BE2C (cell line): ENCODE measurements at regions not wholly inside any gene's neighbourhood (a gene's known extent, or its start where the extent isn't known, plus 50 kb on each side); places are given as distances from the start of the nearest gene placed in this dataset.

ENCODE experiments used
- DNase-seq: peaks from one replicate; pipeline ENCODE4 v3.0.0-alpha.2; 2020
- H3K27me3 ChIP-seq: fragments of 250-450 bp; sonication (Bioruptor Pico); 2 replicates; pipeline ENCODE4 v1.5.1; 2020; ENCODE audit warnings: mild to moderate bottlenecking
- H3K36me3 ChIP-seq: fragments of 250-450 bp; sonication (Bioruptor Pico); 2 replicates; pipeline ENCODE4 v1.5.1; 2020; ENCODE audit warnings: mild to moderate bottlenecking
- H3K4me1 ChIP-seq: fragments of 250-450 bp; sonication (Bioruptor Pico); 2 replicates; pipeline ENCODE4 v1.5.1; 2020
- H3K4me3 ChIP-seq: 2 replicates; pipeline ENCODE4 v1.5.1; 2011; ENCODE audit warnings: low read depth, low read length
- H3K9me3 ChIP-seq: fragments of 250-450 bp; sonication (Bioruptor Pico); 2 replicates; pipeline ENCODE4 v1.5.1; 2020
- TF ChIP-seq, protein P1 (sequence below): IDR thresholded peaks from 2 replicates; pipeline ENCODE4 v1.5.1; 2012; ENCODE audit warnings: mild to moderate bottlenecking, low read depth, low read length

DNA sequence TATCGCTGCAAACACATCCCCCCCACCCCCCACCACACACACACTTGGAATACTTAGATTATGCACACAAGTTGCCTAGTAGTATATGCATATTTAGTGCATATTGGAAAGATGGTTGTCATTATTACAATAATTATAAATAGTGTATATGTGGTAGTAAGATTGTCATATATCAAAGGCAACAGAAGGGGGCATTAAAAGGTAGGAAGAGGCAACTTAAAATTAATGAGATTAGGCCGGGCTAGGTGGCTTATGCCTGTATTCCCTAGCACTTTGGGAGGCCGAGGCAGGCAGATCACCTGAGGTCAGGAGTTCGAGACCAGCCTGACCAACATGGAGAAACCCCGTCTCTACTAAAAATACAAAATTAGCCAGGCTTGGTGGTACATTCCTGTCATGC lies 52.1 kb downstream of the GSC start:
- TF ChIP-seq, protein P1, sequence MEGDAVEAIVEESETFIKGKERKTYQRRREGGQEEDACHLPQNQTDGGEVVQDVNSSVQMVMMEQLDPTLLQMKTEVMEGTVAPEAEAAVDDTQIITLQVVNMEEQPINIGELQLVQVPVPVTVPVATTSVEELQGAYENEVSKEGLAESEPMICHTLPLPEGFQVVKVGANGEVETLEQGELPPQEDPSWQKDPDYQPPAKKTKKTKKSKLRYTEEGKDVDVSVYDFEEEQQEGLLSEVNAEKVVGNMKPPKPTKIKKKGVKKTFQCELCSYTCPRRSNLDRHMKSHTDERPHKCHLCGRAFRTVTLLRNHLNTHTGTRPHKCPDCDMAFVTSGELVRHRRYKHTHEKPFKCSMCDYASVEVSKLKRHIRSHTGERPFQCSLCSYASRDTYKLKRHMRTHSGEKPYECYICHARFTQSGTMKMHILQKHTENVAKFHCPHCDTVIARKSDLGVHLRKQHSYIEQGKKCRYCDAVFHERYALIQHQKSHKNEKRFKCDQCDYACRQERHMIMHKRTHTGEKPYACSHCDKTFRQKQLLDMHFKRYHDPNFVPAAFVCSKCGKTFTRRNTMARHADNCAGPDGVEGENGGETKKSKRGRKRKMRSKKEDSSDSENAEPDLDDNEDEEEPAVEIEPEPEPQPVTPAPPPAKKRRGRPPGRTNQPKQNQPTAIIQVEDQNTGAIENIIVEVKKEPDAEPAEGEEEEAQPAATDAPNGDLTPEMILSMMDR: no peak
- Histone ChIP-seq H3K36me3 (no peaks in the 10 kb centered on the region), H3K27me3 (peaks cover 5% of the 10 kb centered on the region; the same call in 1 of the 2 replicates), H3K4me1 (no peaks in the 10 kb centered on the region), H3K9me3 (no peaks in the 10 kb centered on the region), H3K4me3 (no peak overlapping the region)
- no peak for DNase-seq

DNA sequence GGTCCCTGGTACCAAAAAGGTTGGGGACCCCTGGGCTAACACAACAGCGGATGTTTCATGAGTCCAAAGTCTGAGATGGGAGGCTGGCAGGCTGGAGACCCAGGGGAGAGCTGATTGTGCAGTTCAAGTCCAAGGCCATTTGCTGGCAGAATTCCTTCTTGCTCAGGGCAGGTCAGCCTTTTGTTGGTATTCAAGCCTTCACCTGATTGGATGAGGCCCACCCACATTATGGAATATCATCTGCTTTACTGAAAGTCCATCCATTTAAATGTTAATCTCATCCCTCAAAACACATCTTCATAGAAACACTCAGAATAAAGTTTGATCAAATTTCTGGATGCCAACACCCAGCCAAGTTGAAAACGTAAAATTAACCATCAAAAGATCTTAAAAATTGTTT lies 52.9 kb downstream of the GSC start:
- TF ChIP-seq, protein P1: no peak
- no peak overlapping the region for H3K4me3 ChIP-seq
- no peaks in the 10 kb centered on the region for H3K9me3 ChIP-seq
- H3K36me3 ChIP-seq: no peaks in the 10 kb centered on the region
- H3K4me1 ChIP-seq: no peaks in the 10 kb centered on the region
- no peak for DNase-seq
- peaks cover 10% of the 10 kb centered on the region for H3K27me3 ChIP-seq

- no peaks in the 10 kb centered on the region for H3K4me1 ChIP-seq
- H3K27me3 ChIP-seq: peaks cover 22% of the 10 kb centered on the region
- no peaks in the 10 kb centered on the region for H3K36me3 ChIP-seq
- no peaks in the 10 kb centered on the region for H3K9me3 ChIP-seq
- TF ChIP-seq, protein P1: no peak
- no peak for DNase-seq
- no peak overlapping the region for H3K4me3 ChIP-seq
Observed at GRCh38 chr14:94713115-94713514, 56.8 kb downstream of the GSC start.

DNA sequence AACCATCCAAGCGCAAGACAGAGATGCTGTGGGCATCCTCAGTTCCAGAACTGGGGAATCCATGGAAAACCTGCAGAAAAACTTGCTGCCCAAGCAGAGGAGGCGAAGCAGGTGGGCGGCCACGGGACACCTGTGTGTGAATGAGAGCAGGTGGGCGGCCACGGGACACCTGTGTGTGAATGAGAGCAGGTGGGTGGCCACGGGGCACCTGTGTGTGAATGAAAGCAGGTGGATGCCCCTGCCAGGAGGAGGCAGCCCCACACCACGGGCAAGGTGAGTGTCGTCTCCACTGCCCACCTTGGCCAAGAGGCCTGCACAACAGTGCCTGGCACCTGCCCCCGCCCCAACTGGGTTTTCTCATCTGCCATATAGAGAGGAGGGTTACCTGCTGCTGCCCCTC lies 59.2 kb downstream of the GSC start:
- no peak for DNase-seq
- H3K9me3 ChIP-seq: no peaks in the 10 kb centered on the region

GRCh38 chr14:94707494-94707893 lies 62.4 kb downstream of the GSC start:
- Histone ChIP-seq H3K4me3 (no peak overlapping the region), H3K4me1 (no peaks in the 10 kb centered on the region), H3K27me3 (peaks cover 20% of the 10 kb centered on the region), H3K36me3 (no peaks in the 10 kb centered on the region), H3K9me3 (no peaks in the 10 kb centered on the region)
- TF ChIP-seq, protein P1: no peak
- DNase-seq: no peak

More for the DNA sequence above, 59.2 kb downstream of the GSC start:
- peaks cover 25% of the 10 kb centered on the region for H3K27me3 ChIP-seq
- no peaks in the 10 kb centered on the region for H3K4me1 ChIP-seq
- H3K36me3 ChIP-seq: no peaks in the 10 kb centered on the region
- no peak overlapping the region for H3K4me3 ChIP-seq
- TF ChIP-seq, protein P1: no peak

- TF ChIP-seq, protein P1: no peak
- peaks cover 13% of the 10 kb centered on the region; the same call in 1 of the 2 replicates for H3K27me3 ChIP-seq
Observed at GRCh38 chr14:94706133-94706532, 63.8 kb downstream of the GSC start.

More at GRCh38 chr14:94706133-94706532, 63.8 kb downstream of the GSC start:
- DNase-seq: no peak
- H3K4me1 ChIP-seq: no peaks in the 10 kb centered on the region
- H3K9me3 ChIP-seq: no peaks in the 10 kb centered on the region
- H3K4me3 ChIP-seq: no peak overlapping the region
- no peaks in the 10 kb centered on the region for H3K36me3 ChIP-seq
